ENCODE measurements at regions not wholly inside any gene's neighbourhood (a gene's known extent, or its start where the extent isn't known, plus 50 kb on each side); places are given as distances from the start of the nearest gene placed in this dataset.

DNA sequence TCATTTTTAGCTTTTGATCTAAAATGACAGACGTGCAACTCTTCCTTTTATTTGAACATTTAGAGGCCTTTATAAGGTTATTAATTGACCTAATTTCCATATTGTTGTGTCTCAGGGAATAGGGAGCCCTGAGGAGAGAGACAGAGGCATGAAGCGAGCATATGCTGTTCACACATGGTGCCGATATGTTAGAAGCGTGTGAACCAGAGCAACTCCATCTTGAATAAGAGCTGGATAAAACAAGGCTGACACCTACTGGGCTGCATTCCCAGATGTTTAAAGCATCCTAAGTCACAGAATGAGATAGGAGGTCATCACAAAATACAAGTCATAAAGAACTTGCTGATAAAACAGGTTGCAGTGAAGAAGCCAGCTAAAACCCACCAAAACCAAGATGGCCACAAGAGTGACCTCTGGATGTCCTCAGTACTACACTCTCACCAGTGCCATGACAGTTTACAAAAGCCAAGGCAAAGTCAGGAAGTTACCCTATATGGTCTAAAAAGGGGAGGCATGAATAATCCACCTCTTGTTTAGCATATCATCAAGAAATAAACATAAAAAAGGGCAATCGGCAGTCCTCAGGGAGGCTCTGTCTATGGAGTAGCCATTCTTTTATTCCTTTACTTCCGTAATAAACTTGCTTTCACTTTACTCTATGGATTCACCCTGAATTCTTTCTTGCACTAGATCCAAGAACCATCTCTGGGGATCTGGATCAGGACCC, 80.1 kb downstream of the SEC61G start (continued):
- TF ChIP-seq HDAC6 (IDR thresholded peaks at IDR 0.05; ENCODE audit: low read depth, low read length) (no peak), ZNF592 (IDR thresholded peaks at IDR 0.05) (peak; percentile 53; the same call in 1 of the 2 replicates), ZNF318 (IDR thresholded peaks at IDR 0.05; ENCODE audit: borderline replicate concordance in 1 of 2, low read depth in 1 of 2) (no peak), RUNX1 (IDR thresholded peaks at IDR 0.05; ENCODE audit: low read depth) (no peak)
- TF ChIP-seq, protein P1, sequence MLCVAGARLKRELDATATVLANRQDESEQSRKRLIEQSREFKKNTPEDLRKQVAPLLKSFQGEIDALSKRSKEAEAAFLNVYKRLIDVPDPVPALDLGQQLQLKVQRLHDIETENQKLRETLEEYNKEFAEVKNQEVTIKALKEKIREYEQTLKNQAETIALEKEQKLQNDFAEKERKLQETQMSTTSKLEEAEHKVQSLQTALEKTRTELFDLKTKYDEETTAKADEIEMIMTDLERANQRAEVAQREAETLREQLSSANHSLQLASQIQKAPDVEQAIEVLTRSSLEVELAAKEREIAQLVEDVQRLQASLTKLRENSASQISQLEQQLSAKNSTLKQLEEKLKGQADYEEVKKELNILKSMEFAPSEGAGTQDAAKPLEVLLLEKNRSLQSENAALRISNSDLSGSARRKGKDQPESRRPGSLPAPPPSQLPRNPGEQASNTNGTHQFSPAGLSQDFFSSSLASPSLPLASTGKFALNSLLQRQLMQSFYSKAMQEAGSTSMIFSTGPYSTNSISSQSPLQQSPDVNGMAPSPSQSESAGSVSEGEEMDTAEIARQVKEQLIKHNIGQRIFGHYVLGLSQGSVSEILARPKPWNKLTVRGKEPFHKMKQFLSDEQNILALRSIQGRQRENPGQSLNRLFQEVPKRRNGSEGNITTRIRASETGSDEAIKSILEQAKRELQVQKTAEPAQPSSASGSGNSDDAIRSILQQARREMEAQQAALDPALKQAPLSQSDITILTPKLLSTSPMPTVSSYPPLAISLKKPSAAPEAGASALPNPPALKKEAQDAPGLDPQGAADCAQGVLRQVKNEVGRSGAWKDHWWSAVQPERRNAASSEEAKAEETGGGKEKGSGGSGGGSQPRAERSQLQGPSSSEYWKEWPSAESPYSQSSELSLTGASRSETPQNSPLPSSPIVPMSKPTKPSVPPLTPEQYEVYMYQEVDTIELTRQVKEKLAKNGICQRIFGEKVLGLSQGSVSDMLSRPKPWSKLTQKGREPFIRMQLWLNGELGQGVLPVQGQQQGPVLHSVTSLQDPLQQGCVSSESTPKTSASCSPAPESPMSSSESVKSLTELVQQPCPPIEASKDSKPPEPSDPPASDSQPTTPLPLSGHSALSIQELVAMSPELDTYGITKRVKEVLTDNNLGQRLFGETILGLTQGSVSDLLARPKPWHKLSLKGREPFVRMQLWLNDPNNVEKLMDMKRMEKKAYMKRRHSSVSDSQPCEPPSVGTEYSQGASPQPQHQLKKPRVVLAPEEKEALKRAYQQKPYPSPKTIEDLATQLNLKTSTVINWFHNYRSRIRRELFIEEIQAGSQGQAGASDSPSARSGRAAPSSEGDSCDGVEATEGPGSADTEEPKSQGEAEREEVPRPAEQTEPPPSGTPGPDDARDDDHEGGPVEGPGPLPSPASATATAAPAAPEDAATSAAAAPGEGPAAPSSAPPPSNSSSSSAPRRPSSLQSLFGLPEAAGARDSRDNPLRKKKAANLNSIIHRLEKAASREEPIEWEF (CRISPR knock-in tag; IDR thresholded peaks at IDR 0.05), result no peak
- TF ChIP-seq, protein P2, sequence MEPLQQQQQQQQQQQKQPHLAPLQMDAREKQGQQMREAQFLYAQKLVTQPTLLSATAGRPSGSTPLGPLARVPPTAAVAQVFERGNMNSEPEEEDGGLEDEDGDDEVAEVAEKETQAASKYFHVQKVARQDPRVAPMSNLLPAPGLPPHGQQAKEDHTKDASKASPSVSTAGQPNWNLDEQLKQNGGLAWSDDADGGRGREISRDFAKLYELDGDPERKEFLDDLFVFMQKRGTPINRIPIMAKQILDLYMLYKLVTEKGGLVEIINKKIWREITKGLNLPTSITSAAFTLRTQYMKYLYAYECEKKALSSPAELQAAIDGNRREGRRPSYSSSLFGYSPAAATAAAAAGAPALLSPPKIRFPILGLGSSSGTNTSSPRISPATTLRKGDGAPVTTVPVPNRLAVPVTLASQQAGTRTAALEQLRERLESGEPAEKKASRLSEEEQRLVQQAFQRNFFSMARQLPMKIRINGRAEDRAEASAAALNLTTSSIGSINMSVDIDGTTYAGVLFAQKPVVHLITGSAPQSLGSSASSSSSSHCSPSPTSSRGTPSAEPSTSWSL (CRISPR knock-in tag; IDR thresholded peaks at IDR 0.05; ENCODE audit: borderline replicate concordance), result no peak

Data from K562 (cell line).